Loucy (cell line): ENCODE measurements at regions not wholly inside any gene's neighbourhood (a gene's known extent, or its start where the extent isn't known, plus 50 kb on each side); places are given as distances from the start of the nearest gene placed in this dataset.

Source experiments
- H2AFZ ChIP-seq: fragments of 200-600 bp; sonication (generic); 2 replicates; pipeline ENCODE4 v1.6.0; 2016; ENCODE audit warnings: antibody characterized with exemption, mild to moderate bottlenecking, low read length, moderate library complexity
- H3F3A ChIP-seq: fragments of 200-600 bp; 2 replicates; pipeline ENCODE4 v1.6.0; 2016; ENCODE audit warnings: antibody characterized with exemption, low read depth, mild to moderate bottlenecking
- H3K27me3 ChIP-seq: fragments of 200-600 bp; sonication (generic); 2 replicates; pipeline ENCODE4 v1.6.1; 2014; ENCODE audit warnings: low read length, mild to moderate bottlenecking; ENCODE audit not compliant: insufficient read depth, poor library complexity, severe bottlenecking
- H3K36me3 ChIP-seq: fragments of 200-600 bp; sonication (generic); 2 replicates; pipeline ENCODE4 v1.6.1; 2016; ENCODE audit warnings: low read length; ENCODE audit not compliant: insufficient read depth
- H3K4me1 ChIP-seq: fragments of 200-600 bp; sonication (generic); 2 replicates; pipeline ENCODE4 v1.5.1; 2014; ENCODE audit warnings: low read length, mild to moderate bottlenecking; ENCODE audit not compliant: insufficient read depth, poor library complexity, severe bottlenecking
- H3K4me2 ChIP-seq: fragments of 200-600 bp; sonication (generic); 2 replicates; pipeline ENCODE4 v1.6.0; 2014; ENCODE audit warnings: antibody characterized with exemption, low read length, low read depth, mild to moderate bottlenecking; ENCODE audit not compliant: poor library complexity, severe bottlenecking
- H3K4me3 ChIP-seq: fragments of 200-600 bp; sonication (generic); 2 replicates; pipeline ENCODE4 v1.5.1; 2014; ENCODE audit warnings: low read length, mild to moderate bottlenecking, mixed read lengths; ENCODE audit not compliant: poor library complexity, severe bottlenecking
- H3K79me2 ChIP-seq: fragments of 200-600 bp; sonication (generic); 2 replicates; pipeline ENCODE4 v1.6.1; 2014; ENCODE audit warnings: low read length; ENCODE audit not compliant: insufficient read depth
- H3K9ac ChIP-seq: fragments of 200-600 bp; sonication (generic); 2 replicates; pipeline ENCODE4 v1.6.0; 2014; ENCODE audit warnings: mild to moderate bottlenecking, low read depth, low read length, moderate library complexity; ENCODE audit not compliant: poor library complexity, severe bottlenecking
- H3K9me2 ChIP-seq: fragments of 200-600 bp; sonication (generic); replicated peaks from 2 replicates; pipeline ENCODE4 v1.6.1; 2016; ENCODE audit warnings: low read depth, low read length, mixed read lengths
- H3K9me3 ChIP-seq: fragments of 200-600 bp; sonication (generic); 2 replicates; pipeline ENCODE4 v1.6.1; 2014; ENCODE audit warnings: mild to moderate bottlenecking, antibody characterized with exemption, low read length, low read depth; ENCODE audit not compliant: insufficient read depth
- H4K20me1 ChIP-seq: fragments of 200-600 bp; sonication (generic); 2 replicates; pipeline ENCODE4 v1.6.0; 2014; ENCODE audit warnings: antibody characterized with exemption, low read length, mild to moderate bottlenecking; ENCODE audit not compliant: insufficient read depth, poor library complexity, severe bottlenecking
- EZH2phosphoT487 ChIP-seq: fragments of 200-600 bp; IDR thresholded peaks from 2 replicates; pipeline ENCODE4 v1.6.1; 2018; ENCODE audit warnings: antibody characterized with exemption, mild to moderate bottlenecking, moderate library complexity, borderline replicate concordance
- TF ChIP-seq, protein P1 (sequence below): fragments of 200-600 bp; sonication (generic); conservative IDR thresholded peaks from 2 replicates; pipeline ENCODE4 v1.5.1; 2014; ENCODE audit warnings: mild to moderate bottlenecking, antibody characterized with exemption, low read length

DNA sequence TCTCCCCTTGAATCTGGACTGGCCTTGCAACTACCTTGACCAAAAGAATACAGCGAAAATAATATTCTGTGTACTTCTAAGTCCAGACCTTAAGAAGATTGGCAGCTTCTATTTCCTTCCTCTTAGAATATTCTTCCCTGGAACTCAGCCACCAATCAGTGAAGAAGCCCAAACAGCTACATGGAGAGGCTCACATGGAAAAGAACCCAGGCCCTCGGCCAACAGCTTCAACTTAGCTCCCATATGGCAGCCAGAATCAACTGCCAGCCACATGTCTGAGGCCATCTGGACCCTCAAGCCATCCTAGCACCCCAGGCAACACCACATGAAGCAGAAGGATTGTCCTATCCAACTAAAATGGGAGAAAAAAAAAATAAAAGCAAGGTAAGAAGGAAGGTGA, 178.8 kb downstream of the IBTK start:
- no peak overlapping the region for H2AFZ ChIP-seq
- no peaks in the 10 kb centered on the region for H3F3A ChIP-seq
- no peaks in the 10 kb centered on the region for H3K27me3 ChIP-seq
- no peaks in the 10 kb centered on the region for H3K79me2 ChIP-seq
- no peak overlapping the region for H3K9ac ChIP-seq
- H3K9me2 ChIP-seq = no peaks in the 10 kb centered on the region
- peaks cover 15% of the 10 kb centered on the region for H3K4me1 ChIP-seq
- no peaks in the 10 kb centered on the region for H3K36me3 ChIP-seq
- no peaks in the 10 kb centered on the region for H3K9me3 ChIP-seq
- H4K20me1 ChIP-seq = no peaks in the 10 kb centered on the region
- TF ChIP-seq, protein P1, sequence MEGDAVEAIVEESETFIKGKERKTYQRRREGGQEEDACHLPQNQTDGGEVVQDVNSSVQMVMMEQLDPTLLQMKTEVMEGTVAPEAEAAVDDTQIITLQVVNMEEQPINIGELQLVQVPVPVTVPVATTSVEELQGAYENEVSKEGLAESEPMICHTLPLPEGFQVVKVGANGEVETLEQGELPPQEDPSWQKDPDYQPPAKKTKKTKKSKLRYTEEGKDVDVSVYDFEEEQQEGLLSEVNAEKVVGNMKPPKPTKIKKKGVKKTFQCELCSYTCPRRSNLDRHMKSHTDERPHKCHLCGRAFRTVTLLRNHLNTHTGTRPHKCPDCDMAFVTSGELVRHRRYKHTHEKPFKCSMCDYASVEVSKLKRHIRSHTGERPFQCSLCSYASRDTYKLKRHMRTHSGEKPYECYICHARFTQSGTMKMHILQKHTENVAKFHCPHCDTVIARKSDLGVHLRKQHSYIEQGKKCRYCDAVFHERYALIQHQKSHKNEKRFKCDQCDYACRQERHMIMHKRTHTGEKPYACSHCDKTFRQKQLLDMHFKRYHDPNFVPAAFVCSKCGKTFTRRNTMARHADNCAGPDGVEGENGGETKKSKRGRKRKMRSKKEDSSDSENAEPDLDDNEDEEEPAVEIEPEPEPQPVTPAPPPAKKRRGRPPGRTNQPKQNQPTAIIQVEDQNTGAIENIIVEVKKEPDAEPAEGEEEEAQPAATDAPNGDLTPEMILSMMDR = no peak
- TF ChIP-seq EZH2phosphoT487 = no peak
- no peak overlapping the region for H3K4me2 ChIP-seq
- H3K4me3 ChIP-seq = no peak overlapping the region

DNA sequence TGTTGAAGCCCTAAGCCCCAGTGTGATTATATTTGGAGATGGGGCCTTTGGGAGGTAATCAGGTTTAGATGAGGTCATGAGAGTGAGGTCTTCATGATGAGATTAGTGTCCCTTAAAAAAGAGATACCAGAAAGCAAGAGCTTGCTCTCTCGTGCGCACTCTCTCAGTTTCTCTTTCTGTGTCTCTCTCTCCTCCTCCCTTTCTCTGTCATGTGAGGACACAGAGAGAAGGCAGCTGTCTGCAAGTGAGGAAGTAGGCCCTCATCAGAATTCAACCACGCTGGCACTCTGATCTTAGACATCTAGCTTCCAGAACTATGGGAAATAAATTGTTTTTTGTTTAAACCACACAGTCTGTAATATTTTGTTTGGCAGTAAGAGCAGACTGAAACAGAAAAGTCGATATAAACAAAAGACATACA, 180.5 kb downstream of the IBTK start:
- no peaks in the 10 kb centered on the region for H4K20me1 ChIP-seq
- peak overlapping the region; percentile 9 for H3K9ac ChIP-seq
- H3K4me1 ChIP-seq = peaks cover 15% of the 10 kb centered on the region
- H3K36me3 ChIP-seq = no peaks in the 10 kb centered on the region
- H3K4me3 ChIP-seq = peak overlapping the region; percentile 0
- H3K79me2 ChIP-seq = no peaks in the 10 kb centered on the region
- H3K4me2 ChIP-seq = peak overlapping the region; percentile 33
- TF ChIP-seq, protein P1 = no peak
- no peak for TF ChIP-seq EZH2phosphoT487
- H3F3A ChIP-seq = no peaks in the 10 kb centered on the region
- H3K9me2 ChIP-seq = no peaks in the 10 kb centered on the region
- no peaks in the 10 kb centered on the region for H3K27me3 ChIP-seq
- H2AFZ ChIP-seq = peak overlapping the region; percentile 93
- H3K9me3 ChIP-seq = no peaks in the 10 kb centered on the region

DNA sequence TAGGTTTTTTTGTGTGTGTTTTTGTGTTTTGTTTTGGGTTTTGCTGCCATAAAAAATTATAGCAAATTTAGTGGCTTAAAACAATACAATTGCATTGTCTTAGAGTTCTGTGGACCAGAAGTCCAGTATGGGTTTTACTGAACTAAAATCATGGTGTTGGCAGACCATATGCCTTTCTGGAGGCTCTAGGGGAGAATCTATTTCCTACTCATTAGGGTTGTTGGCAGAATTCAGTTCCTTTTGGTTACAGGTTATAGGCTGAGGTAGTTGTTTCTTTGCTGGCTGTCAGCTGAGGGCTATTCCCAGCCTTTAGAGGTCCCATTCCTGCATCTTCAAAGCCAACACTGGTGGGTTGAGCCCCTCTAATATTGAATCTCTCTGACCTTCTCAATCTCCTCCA, 181.3 kb downstream of the IBTK start:
- Histone ChIP-seq H3K4me2 (peak overlapping the region; percentile 33), H2AFZ (peak overlapping the region; percentile 93)

More for the DNA sequence above, 181.3 kb downstream of the IBTK start:
- Histone ChIP-seq H3K9me2 (no peaks in the 10 kb centered on the region), H3F3A (no peaks in the 10 kb centered on the region), H3K4me3 (no peak overlapping the region), H3K36me3 (no peaks in the 10 kb centered on the region), H3K79me2 (no peaks in the 10 kb centered on the region), H3K27me3 (no peaks in the 10 kb centered on the region), H3K9me3 (no peaks in the 10 kb centered on the region), H4K20me1 (no peaks in the 10 kb centered on the region), H3K9ac (no peak overlapping the region), H3K4me1 (peaks cover 22% of the 10 kb centered on the region)
- TF ChIP-seq EZH2phosphoT487 = no peak
- TF ChIP-seq, protein P1 = no peak
